ENCODE measurements at regions not wholly inside any gene's neighbourhood (a gene's known extent, or its start where the extent isn't known, plus 50 kb on each side); places are given as distances from the start of the nearest gene placed in this dataset.

- no peak for TF ChIP-seq EZH2 (IDR thresholded peaks at IDR 0.05; ENCODE audit: low read depth)
- TF ChIP-seq, protein P1, sequence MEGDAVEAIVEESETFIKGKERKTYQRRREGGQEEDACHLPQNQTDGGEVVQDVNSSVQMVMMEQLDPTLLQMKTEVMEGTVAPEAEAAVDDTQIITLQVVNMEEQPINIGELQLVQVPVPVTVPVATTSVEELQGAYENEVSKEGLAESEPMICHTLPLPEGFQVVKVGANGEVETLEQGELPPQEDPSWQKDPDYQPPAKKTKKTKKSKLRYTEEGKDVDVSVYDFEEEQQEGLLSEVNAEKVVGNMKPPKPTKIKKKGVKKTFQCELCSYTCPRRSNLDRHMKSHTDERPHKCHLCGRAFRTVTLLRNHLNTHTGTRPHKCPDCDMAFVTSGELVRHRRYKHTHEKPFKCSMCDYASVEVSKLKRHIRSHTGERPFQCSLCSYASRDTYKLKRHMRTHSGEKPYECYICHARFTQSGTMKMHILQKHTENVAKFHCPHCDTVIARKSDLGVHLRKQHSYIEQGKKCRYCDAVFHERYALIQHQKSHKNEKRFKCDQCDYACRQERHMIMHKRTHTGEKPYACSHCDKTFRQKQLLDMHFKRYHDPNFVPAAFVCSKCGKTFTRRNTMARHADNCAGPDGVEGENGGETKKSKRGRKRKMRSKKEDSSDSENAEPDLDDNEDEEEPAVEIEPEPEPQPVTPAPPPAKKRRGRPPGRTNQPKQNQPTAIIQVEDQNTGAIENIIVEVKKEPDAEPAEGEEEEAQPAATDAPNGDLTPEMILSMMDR (conservative IDR thresholded peaks at IDR 0.05): no peak
- H3K4me1 ChIP-seq (replicated peaks; ENCODE audit: insufficient read depth): no peaks in the 10 kb centered on the region
- H3K4me3 ChIP-seq: peak overlapping the region; percentile 53; the same call in 1 of the 2 replicates
- no TSS peak for BruUV-seq (replicated peaks)
- ChIA-PET POLR2A (ENCODE audit: unreplicated experiment) (no interaction called here), CTCF (no interaction called here)
- no peaks in the 10 kb centered on the region for H3K9me2 ChIP-seq (ENCODE audit: insufficient read depth)
- no peaks in the 10 kb centered on the region for H3K27me3 ChIP-seq (ENCODE audit: insufficient read depth, low read depth)
- no peaks in the 10 kb centered on the region for H3K9me3 ChIP-seq (ENCODE audit: insufficient read depth, low read depth)
- H3K27ac ChIP-seq: peak overlapping the region; percentile 47
- H4K20me1 ChIP-seq (ENCODE audit: insufficient read depth): no peaks in the 10 kb centered on the region
- intact Hi-C loops (cut with micrococcal nuclease; ENCODE audit: unreplicated experiment): loop anchor here (5.0 kb wide), 1 partner anchor 48 kb away; no protein-coding TSS in a partner anchor
- no peaks in the 10 kb centered on the region for H3K36me3 ChIP-seq (ENCODE audit: low read depth)
- H2AFZ ChIP-seq: no peak overlapping the region
- H3K4me2 ChIP-seq: peak overlapping the region; percentile 69
- DNase-seq: peak in 1 of 2 experiments; percentile 71
- no peaks in the 10 kb centered on the region for H3K79me2 ChIP-seq (ENCODE audit: low read depth)
- no peaks in the 10 kb centered on the region for H3F3A ChIP-seq (ENCODE audit: insufficient read depth, low read depth)
These were observed 57.3 kb upstream of the BCOR start for GRCh38 chrX:40154853-40155588.

DNA sequence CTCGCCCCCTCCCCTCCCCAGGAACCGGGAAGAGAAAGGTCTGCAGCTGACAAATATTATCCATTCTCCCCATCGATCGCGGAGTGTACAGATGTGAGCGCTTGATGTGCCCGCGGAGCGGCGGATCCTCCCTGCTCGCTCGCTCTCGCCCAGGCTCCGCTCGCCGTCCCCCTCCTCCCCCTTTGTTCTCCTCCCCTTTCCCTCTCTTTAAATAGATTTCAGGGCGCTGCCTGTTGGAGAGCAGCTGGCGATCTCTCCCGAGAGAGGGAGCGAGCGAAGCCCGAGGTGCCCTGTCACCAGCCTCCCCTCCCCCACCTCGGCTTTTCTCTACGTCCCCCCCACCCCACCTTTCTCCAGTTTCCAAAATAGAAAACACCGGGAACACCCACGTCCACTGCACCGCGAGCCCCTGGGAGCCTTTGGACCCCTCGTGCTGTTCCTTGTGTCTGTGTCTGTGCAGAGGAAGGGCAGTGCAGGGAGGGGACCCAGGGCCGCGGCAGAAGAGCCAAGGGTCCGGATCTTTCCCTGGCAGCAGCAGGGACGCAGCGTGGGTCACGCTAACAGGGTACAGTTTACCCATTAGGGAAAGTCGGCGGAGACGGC is 56.6 kb upstream of the BCOR start:
- H4K20me1 ChIP-seq (ENCODE audit: insufficient read depth): no peaks in the 10 kb centered on the region
- H3K4me3 ChIP-seq: peak overlapping the region; percentile 47; the same call in 1 of the 2 replicates
- no peaks in the 10 kb centered on the region for H3K36me3 ChIP-seq (ENCODE audit: low read depth)
- H3K79me2 ChIP-seq (ENCODE audit: low read depth): no peaks in the 10 kb centered on the region
- BruUV-seq (replicated peaks): no TSS peak
- no peaks in the 10 kb centered on the region for H3F3A ChIP-seq (ENCODE audit: insufficient read depth, low read depth)
- no peaks in the 10 kb centered on the region for H3K9me2 ChIP-seq (ENCODE audit: insufficient read depth)
- ChIA-PET POLR2A (ENCODE audit: unreplicated experiment) (no interaction called here), CTCF (no interaction called here)
- no peaks in the 10 kb centered on the region for H3K9me3 ChIP-seq (ENCODE audit: insufficient read depth, low read depth)
- no peak overlapping the region for H2AFZ ChIP-seq
- peak overlapping the region; percentile 69 for H3K4me2 ChIP-seq
- H3K27ac ChIP-seq: no peak overlapping the region
- no peaks in the 10 kb centered on the region for H3K4me1 ChIP-seq (replicated peaks; ENCODE audit: insufficient read depth)
- intact Hi-C loops (cut with micrococcal nuclease; ENCODE audit: unreplicated experiment): loop anchor here (5.0 kb wide), 1 partner anchor 47 kb away; no protein-coding TSS in a partner anchor
- no peak for TF ChIP-seq EZH2 (IDR thresholded peaks at IDR 0.05; ENCODE audit: low read depth)
- no peak for DNase-seq
- H3K27me3 ChIP-seq (ENCODE audit: insufficient read depth, low read depth): no peaks in the 10 kb centered on the region

DNA sequence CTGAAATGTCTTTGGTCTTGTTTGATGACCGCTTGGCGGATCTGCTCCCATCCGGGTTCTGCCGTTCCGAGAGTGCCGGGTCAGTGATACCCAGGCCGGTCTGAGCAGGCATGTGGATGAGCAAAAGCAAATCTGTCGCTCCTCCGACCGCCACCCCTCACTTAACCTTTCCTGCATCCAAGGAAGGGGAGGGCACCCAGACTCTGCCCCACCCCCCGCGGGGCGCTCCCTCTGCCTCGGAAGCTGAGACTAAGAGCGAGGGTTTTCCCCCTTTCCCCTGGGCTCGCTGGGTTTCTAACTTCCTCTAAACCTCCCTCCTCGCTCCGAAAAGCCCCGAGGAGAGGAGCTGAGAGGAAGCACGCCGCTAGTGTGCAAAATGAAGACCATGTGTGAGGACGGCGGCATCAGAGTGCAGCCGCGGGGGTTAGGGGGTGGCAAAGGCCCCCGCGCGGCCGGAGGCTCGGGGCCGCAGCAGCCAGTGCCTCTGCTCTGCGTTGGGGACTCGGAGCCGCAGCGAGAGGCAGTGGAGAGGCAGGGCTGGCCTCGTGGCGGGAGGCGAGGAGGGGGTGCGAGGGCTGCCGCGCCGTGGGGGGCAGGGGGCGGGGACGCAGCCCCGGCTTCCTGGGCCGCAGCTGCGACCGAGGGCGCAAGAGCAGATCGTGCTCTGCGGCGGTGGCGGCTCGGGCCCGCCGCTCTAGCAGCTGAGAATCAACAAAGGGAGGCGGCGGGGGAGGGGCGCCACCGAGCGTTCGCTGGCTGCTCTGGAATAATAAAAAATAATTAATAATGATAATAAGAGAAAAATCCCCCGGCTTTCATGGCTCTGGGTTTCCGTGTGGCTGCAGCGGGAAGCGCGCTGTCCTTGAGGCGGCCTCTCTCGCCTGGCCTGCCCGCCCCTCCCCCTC is 55.8 kb upstream of the BCOR start:
- ChIA-PET POLR2A (ENCODE audit: unreplicated experiment) (interaction anchor here (0.5 kb wide), 1 partner anchor 49 kb away, joined by 4 read pairs; no protein-coding TSS in a partner anchor), CTCF (no interaction called here)
- H3K36me3 ChIP-seq (ENCODE audit: low read depth): no peaks in the 10 kb centered on the region
- H3K9me2 ChIP-seq (ENCODE audit: insufficient read depth): no peaks in the 10 kb centered on the region
- H3F3A ChIP-seq (ENCODE audit: insufficient read depth, low read depth): no peaks in the 10 kb centered on the region
- 0 out of 2 replicates have a peak overlapping the region, but pooled peaks have one; percentile 23 for H3K27ac ChIP-seq
- H3K4me3 ChIP-seq: peak overlapping the region; percentile 51; the same call in 1 of the 2 replicates
- H3K4me1 ChIP-seq (replicated peaks; ENCODE audit: insufficient read depth): no peaks in the 10 kb centered on the region
- TF ChIP-seq, protein P1 (conservative IDR thresholded peaks at IDR 0.05): no peak
- TF ChIP-seq EZH2 (IDR thresholded peaks at IDR 0.05; ENCODE audit: low read depth): no peak
- H3K79me2 ChIP-seq (ENCODE audit: low read depth): no peaks in the 10 kb centered on the region
- no peaks in the 10 kb centered on the region for H3K9me3 ChIP-seq (ENCODE audit: insufficient read depth, low read depth)
- BruUV-seq (replicated peaks): no TSS peak
- peak overlapping the region; percentile 69 for H3K4me2 ChIP-seq
- no peaks in the 10 kb centered on the region for H4K20me1 ChIP-seq (ENCODE audit: insufficient read depth)
- no peaks in the 10 kb centered on the region for H3K27me3 ChIP-seq (ENCODE audit: insufficient read depth, low read depth)
- H2AFZ ChIP-seq: 0 out of 2 replicates have a peak overlapping the region, but pooled peaks have one; percentile 39
- no peak for DNase-seq
- intact Hi-C loops (cut with micrococcal nuclease; ENCODE audit: unreplicated experiment): loop anchor here (5.0 kb wide), 1 partner anchor 46 kb away; no protein-coding TSS in a partner anchor

Data from PC-9 (cell line).